OCI-LY1 (cell line): ENCODE measurements at regions not wholly inside any gene's neighbourhood (a gene's known extent, or its start where the extent isn't known, plus 50 kb on each side); places are given as distances from the start of the nearest gene placed in this dataset.

Source experiments
- CTCF ChIP-seq: fragments of 200-600 bp; sonication (generic), shearing (Covaris generic); IDR thresholded peaks from 2 replicates; pipeline ENCODE4 v1.5.1; 2017; ENCODE audit warnings: mild to moderate bottlenecking, antibody characterized with exemption, low read length, moderate library complexity, mixed read lengths
- EZH2 ChIP-seq: fragments of 200-600 bp; sonication (generic), shearing (Covaris generic); IDR thresholded peaks from 2 replicates; pipeline ENCODE4 v1.8.0; 2017; ENCODE audit warnings: borderline replicate concordance, mixed run types, mild to moderate bottlenecking, antibody characterized with exemption, low read length, moderate library complexity, mixed read lengths

- TF ChIP-seq CTCF: no peak
- no peak for TF ChIP-seq EZH2
These were observed 358.3 kb upstream of the SMIM21 start for GRCh38 chr18:75785834-75786233.
